GM12864 (cell line): ENCODE measurements at regions not wholly inside any gene's neighbourhood (a gene's known extent, or its start where the extent isn't known, plus 50 kb on each side); places are given as distances from the start of the nearest gene placed in this dataset.

Experiments used
- DNase-seq: peaks from one replicate; pipeline ENCODE4 v3.0.0-alpha.2; 2011; ENCODE audit warnings: low read depth
- H3K4me3 ChIP-seq: 2 replicates; pipeline ENCODE4 v1.5.1; 2011; ENCODE audit warnings: mild to moderate bottlenecking, low read depth, low read length, control low read depth
- CTCF ChIP-seq: IDR thresholded peaks from 2 replicates; pipeline ENCODE4 v1.5.1; 2011; ENCODE audit warnings: low read depth, mild to moderate bottlenecking, moderate library complexity, low read length, control low read depth, inconsistent platforms; ENCODE audit errors: missing control alignments

- TF ChIP-seq CTCF, result no peak
- DNase-seq, result no peak
- H3K4me3 ChIP-seq, result no peak overlapping the region
Observed at GRCh38 chr1:193819376-193819775, 633.0 kb upstream of the B3GALT2 start.

- TF ChIP-seq CTCF, result no peak
- DNase-seq, result no peak
- H3K4me3 ChIP-seq, result no peak overlapping the region
Observed at GRCh38 chr1:193807208-193807607, 620.8 kb upstream of the B3GALT2 start.

GRCh38 chr1:193806079-193807048 is 620.0 kb upstream of the B3GALT2 start:
- TF ChIP-seq CTCF, result no peak
- no peak overlapping the region for H3K4me3 ChIP-seq
- DNase-seq, result no peak

- no peak overlapping the region for H3K4me3 ChIP-seq
- DNase-seq, result no peak
- TF ChIP-seq CTCF, result no peak
Observed at GRCh38 chr1:193799948-193800690, 613.7 kb upstream of the B3GALT2 start.

GRCh38 chr1:193799371-193799770 is 613.0 kb upstream of the B3GALT2 start:
- no peak for DNase-seq
- H3K4me3 ChIP-seq, result no peak overlapping the region
- TF ChIP-seq CTCF, result no peak

GRCh38 chr1:193794239-193794638 is 607.8 kb upstream of the B3GALT2 start:
- no peak for DNase-seq
- no peak overlapping the region for H3K4me3 ChIP-seq
- no peak for TF ChIP-seq CTCF
